ENCODE measurements at regions not wholly inside any gene's neighbourhood (a gene's known extent, or its start where the extent isn't known, plus 50 kb on each side); places are given as distances from the start of the nearest gene placed in this dataset.

DNA sequence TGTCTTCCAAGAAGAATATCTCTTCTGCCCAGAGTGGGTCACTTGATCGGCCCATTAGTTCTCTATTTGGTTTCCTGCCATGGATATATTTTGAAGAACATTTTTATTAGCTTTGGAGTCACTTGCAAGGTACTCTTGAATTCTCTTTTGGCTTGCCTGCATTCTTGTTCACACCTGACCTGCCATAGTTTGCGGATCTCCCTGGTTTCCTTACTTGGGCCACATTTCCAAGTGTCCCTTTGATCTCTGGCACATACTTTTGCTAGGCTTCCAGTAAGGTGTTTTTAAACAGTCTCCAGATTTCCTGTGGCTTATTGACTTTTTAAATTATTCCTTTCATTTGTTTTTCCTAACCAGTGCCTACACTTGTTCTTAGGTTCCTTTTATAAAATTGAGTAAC lies 488.5 kb upstream of the MDFIC2 start:
- DNase-seq (ENCODE audit: low read depth), result no peak

DNA sequence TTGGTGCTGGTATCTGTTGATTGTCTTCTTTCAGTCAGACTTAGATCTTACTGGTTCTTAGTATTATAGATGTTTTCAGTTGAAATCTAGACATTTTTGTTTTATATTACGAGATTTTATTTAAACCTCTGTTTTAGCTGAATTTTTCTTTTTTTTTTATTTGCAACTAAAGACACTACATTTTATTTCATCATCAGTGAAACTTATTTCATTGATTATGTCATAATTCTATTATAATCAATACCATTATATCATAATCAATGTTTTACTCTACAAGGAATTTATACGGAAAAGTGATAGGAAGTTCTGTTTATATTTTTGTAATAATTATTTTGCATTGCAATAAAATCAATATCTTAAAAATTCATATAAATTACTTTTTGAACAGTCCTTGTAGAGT lies 477.4 kb upstream of the MDFIC2 start:
- no peak for DNase-seq (ENCODE audit: low read depth)

DNA sequence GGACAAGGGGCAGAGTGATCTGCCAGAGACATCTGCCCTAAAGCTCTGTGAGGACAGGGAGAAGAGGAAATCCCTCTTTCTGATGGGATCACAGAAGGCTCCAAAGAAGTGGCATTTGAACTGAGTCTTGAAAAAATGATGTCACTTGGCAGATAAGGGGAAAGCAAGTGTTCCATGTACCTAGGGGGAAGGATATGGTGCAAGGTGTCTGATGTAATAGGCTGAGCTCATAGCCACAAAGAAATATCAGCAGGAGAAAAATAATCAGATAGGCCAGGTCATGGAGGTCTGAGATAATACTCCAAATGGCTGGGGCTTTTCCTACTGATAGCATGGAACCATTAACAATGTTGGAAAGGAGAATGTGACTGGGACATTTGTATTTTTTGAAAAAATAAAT lies 468.4 kb upstream of the MDFIC2 start:
- no peak for DNase-seq (ENCODE audit: low read depth)

DNA sequence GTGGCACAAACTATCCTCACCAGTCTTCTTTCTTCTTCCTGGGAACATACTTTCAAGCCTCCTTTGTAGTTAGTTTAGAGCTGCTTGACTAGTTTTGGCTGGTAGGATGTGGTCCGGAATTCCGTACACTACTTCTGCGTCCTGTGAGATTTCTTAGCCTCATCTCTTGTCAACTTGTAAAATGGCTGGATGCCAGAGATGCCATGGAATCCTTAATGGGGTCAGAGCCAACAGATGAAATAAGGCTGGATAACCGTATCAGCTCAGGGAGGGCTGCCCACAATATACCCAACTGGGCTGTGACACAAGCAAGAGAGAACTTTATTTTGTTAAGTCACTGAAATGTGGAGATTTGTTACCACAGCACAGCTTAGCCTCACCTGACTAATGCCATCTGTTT lies 466.9 kb upstream of the MDFIC2 start:
- no peak for DNase-seq (ENCODE audit: low read depth)

DNA sequence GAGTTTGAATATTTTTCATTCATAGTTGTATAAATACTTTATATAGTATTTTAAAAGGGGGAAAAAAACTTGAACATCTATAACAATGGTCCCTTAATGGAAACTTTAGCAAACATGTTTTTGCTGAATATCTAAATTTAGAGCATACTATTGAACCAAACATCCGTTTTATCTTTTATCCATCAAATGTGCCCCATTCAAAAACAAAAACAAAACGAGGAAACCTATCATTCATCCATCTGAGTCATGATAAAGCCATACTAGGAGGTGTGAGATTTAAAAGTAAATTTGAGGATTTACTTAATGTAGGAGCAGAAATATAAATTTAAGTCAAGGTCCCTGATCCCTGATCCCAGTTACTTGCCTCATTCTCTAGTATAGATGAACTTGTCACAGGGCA lies 463.6 kb upstream of the MDFIC2 start:
- DNase-seq (ENCODE audit: low read depth), result no peak

DNA sequence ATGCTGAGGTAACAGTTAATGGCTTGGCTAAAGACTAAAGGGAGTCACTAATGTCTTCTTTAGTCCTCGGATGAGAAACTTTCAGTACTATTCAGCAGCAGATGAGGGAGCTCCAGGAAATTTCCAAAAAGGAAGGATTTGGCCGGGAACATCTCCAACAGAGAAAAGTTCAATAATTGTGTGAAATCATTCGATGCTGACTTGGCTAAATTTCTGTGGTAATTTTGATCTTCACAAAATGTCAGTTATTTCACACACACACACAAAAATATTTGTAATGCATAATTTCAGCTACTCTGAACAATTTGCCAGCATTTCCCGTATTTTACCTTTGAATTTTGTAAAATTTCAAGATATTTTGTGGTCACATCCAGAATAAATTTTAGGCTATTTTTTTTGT lies 462.8 kb upstream of the MDFIC2 start:
- DNase-seq (ENCODE audit: low read depth), result no peak

DNA sequence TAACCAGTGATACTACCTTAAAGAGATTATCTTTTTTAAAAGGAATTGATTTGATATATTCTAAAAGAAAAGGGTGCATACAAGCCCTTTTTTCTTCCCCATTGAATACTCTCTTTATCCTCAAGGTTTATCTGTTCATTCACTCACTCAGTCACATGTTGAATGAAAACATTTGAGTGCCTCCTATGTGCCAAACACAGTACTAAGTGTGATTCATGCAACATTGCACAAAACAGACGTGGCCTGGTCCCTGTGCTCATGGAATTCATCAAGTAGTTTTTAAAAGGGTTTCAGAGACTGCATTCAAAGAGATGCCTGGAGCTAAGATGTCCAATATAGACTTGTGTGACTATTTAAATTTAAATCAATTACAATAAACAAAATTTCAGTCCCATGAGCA lies 462.2 kb upstream of the MDFIC2 start:
- no peak for DNase-seq (ENCODE audit: low read depth)

DNA sequence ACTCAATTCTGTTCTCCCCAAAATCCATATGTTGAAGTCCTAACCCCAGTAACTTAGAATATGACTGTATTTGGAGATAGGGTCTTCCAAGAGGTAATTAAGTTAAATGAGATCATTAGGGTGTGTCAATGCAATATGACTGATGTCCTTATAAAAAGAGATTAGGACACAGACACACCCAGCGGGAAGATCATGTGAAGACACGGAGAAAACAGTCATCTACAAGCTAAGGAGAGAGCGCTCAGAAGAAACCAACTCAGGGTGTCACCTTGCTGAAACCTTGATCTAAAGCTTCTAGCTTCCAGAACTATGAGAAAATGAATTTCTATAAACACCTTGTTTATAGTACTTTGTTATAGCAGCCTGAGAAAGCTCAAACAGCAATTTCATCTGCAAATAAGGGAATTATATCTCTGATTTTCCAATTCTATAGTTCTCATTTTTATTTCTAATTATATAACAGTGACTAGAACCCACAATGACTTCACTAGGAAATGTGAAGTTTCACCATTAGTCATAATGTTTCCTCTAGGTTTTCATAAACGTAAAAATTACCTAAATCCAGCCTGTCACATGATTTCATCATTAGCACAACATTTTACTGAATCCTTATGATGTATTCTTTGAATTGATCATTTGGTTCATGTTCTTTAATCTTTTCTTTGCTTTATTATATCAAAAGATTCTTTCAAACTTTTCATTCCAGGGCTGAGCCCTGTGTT lies 459.1 kb upstream of the MDFIC2 start:
- no peak for DNase-seq (ENCODE audit: low read depth)

DNA sequence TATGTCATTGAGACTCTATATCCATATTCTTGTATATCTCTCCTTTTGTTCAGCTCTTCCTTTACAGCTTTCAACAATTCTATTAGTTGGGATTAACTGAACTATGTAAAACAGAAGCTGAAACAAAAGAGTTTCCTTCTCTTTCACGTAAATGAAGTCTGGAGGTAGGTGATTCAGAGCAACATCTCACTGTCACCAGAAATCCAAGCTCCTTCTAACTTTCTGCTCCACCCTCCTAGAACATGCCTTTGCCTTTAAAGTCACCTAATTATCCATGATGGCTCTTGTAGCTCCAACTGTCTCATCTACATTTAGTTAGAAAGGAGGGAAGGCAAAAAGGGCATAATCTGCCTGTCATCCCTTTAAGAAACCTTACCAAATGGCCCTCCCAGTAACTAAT lies 458.2 kb upstream of the MDFIC2 start:
- DNase-seq (ENCODE audit: low read depth), result no peak

DNA sequence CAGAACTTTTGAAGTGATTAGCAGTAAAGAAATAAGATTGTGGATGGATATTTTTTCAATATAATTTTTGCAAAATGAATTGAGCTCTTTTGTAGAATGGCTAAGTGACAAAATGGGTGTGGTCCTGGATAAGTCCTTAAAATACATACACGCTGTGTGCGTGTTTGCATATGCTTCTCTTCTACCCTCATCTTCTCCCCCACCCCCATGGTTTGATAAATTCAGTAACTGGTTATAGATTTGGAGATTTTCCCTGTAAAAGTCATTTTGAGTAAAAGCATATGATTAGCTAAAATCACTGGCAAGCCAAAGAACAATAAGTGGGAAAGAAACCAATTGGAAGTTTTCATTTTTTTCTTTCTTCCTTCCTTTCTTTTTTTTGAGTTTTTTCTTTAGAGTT lies 453.9 kb upstream of the MDFIC2 start:
- no peak for DNase-seq (ENCODE audit: low read depth)

DNA sequence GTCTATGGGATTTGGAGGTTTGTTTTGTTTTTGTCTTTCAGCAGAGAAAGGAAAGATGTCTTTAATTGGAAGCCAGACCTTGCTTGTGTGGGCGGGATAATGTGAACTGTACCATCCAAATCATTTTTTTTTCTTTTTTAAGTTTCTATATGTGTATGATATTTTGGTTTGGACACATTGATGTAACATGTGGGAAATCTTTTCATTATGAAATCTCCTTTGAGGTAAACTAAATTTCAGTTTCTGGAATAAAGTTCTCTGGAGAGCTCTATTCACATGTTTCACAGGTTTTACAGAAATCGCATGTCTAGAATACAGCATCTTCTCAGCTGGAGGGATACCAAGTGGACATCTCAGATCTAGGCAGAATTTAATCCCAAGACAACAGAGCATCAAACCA lies 451.5 kb upstream of the MDFIC2 start:
- no peak for DNase-seq (ENCODE audit: low read depth)

DNA sequence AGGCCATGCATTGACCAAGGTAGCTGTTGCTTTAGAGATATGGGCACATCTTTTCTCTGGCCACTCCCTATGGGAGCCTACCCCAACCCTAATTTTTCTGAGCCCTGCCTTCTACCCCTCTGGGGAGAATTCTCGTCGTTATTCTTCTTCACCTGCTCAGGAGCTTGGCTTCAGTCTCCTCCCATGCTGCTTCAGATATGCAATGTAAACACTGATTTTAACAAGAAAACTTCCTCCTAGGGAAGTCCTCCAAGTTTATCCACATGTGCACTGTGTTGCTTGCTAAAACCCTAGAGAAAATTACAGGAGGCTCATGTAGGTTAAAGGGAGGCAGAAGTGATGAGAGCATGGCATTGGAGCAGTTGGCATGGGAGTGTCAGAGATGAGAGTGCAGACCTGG lies 445.2 kb upstream of the MDFIC2 start:
- DNase-seq (ENCODE audit: low read depth), result no peak

DNA sequence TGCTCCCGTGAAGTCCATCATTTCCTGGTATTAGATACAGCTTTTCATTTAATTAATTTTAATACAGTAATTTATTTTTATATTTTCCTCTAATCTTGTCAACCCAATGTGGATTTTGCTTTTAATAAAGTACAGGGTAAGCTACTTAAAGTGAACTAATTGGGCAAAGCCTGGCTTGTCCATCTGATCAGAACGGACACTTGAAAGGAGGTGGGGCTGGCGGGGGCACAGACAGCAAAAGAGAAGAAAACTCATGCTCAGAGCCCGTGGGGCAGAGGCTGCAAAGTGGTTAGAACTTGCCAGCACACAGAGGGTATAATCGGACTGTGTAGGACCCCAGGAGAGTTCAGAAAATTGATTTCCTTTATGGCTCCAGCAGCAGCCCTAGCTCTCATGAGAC lies 443.1 kb upstream of the MDFIC2 start:
- no peak for DNase-seq (ENCODE audit: low read depth)

DNA sequence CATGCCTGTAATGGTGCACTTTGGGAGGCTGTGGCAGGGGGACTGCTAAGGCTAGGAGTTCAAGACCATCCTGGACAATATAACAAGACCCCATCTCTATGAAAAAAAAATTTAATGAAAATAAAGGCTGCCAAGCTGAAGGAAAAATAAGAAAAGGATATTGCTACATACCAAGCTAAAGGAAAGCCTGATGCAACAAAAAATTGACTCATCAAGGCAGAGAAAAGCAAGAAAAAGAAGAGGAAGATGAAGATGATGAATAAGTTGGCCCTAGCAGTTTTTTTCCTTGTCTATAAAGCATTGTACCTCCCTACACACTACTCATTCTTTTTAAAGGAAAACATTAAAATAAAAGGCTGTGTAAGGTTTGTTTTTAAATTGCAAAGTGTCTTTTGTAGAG lies 441.9 kb upstream of the MDFIC2 start:
- DNase-seq (ENCODE audit: low read depth), result no peak

DNA sequence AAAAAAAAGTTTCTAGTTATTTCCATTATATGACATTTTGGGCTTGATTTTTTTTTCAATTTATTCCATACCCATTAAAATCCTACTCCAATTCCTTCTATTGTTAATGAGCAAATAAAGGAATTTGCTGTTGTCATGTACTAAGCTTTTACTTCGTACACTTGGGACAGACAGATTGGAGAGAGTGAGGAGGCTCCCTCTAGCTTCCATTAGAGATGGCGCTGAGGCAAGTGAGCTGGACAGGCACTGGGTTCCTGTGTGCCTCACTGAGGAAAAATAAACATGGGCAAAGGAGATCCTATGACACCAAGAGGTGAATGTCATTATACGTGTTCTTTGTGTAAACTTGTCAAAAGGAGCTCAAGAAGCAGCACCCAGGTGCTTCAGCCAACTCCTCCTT lies 441.1 kb upstream of the MDFIC2 start:
- no peak for DNase-seq (ENCODE audit: low read depth)

DNA sequence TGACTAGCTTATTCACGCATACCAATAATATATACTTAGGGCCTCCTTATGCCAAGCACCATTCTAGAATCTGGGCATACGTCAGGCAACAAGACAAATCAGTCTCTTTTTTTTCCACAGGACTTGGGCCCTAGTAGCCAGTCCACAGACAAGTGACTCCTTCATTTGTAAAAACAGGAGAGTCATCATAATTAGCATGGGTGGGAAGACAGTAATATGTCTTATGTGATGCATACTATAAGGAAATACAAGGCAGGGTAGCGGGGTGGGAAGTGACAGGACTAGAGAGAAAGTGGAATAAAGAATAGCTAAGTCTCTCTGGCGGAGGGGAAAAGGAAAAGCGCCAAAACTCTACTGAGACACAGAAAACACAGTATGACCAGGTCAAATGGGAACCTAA lies 439.6 kb upstream of the MDFIC2 start:
- no peak for DNase-seq (ENCODE audit: low read depth)

DNA sequence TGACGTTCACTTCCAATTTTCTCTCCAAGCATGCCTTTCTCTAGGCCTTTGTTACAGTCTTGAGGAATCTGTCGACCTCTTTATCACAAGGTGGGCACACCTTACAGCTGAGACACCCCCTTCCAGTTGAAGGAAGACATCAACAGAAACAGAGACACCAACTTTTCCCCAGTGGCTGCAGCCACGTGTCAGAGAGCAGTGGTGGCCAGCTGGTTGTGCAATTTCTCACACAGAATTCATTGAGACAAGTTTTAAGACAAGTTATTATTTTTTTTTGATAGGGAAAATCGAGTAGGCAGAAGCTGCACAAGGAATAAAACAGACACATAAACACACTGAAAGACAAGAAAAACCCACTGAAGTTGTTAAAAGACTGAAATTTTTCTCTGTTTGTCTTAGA lies 436.7 kb upstream of the MDFIC2 start:
- DNase-seq (ENCODE audit: low read depth), result no peak

DNA sequence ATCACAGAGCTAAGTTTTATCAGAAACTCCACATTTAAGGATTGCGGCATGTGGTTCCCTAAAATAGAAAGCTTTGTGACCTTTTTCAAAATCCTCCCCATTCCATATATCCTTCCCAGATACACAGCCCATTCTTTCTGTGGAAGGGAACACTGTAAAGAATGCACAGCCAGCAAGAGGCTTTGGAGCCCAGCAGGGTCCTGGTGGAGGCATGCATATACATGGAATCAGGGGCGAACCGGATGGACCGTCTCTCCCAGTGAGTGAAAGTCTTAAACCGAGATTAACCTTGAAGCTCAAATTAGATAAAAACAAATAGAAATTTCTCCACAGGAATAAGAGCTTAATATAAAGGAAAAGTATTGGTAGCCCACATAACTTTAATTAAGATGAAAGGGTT lies 436.2 kb upstream of the MDFIC2 start:
- no peak for DNase-seq (ENCODE audit: low read depth)

DNA sequence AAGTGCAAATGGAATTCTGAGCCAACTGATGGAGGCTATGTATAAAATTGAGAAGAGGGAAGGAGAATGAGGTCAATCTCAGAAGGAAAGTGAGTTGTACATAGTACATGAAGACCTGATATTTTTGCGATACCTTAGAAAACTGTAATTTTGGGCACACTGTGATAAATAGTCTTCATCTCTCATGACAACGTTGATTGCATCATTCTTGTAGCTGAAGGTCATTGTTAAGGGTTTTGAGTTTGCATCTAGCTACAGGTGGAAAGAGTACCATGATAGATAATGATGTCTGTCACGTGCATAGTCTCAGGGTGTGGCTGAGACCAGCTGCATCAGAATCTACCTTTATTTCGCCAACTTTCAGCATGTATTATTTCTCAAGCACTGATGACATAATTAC lies 435.4 kb upstream of the MDFIC2 start:
- no peak for DNase-seq (ENCODE audit: low read depth)

DNA sequence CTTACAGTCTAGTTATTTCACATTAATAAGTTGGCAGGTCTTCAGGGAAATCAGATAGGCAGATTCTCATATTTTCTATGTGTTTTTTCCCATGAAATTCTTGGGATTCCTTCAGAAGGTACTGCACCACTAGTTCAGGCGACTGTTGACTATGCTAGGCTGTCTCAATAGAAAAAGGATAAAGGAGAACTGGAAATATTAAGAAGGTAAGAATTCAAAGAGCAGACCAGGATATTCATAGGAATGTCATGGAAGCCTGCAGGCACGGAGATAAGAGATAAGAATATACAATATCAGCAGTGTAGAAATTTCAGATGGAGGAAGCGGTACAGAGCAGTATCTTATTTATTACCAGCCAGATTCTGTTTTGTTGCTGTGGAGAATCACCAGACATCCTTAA lies 432.1 kb upstream of the MDFIC2 start:
- no peak for DNase-seq (ENCODE audit: low read depth)

DNA sequence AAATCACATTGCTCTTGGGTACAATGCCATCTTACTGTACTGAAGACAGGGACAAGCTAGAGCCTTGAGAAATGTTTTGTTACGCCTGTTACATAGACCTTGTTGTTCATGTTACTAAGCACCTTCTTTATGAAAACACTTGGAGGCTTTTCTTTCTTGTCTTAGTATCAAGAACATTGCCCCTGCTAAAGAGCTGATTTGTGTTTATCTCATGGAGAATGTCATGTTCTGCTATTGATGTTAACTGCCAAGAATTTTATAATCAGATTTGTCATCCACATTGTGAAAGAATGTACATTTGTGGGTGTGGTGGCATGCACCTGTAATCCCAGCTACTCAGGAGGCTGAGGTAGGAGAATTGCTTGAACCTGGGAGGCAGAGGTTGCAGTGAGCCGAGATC lies 431.3 kb upstream of the MDFIC2 start:
- no peak for DNase-seq (ENCODE audit: low read depth)

DNA sequence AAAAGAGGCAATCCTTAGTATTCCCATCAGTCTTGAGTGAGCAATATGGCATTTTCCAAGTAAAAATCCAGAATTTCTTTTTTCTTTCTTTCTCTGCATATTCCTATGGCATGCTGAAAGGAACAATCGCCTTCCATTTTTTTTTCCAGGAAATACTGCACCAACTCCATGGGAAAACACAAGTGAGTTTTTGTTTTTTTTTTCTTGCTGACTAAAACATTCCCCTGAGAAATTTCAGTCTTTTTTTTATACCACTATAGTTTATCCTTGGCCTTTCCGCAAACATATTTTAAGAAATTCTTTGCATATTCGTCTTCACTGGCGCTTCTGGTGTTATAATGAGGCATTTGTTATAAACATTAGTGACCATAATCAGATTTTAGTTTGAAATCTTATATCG lies 429.6 kb upstream of the MDFIC2 start:
- DNase-seq (ENCODE audit: low read depth), result no peak

DNA sequence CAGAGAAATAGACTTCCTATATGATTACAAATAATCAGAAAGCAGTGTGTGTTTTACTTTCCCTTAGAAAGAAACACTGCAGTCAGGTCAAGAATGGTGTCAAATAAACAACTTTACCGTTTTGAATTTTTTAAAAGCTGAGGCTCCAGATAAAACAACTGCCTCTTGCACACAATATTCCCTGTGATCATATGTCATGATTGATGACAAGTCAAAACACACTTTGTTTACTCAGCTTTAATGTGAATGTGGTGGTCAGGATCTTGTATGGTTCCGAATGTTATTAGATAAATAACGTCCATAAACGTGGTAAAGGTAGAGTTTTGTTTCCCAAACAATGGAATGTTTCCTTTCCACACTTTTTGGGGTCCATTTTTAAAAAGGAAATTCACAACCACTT lies 428.4 kb upstream of the MDFIC2 start:
- DNase-seq (ENCODE audit: low read depth), result no peak

DNA sequence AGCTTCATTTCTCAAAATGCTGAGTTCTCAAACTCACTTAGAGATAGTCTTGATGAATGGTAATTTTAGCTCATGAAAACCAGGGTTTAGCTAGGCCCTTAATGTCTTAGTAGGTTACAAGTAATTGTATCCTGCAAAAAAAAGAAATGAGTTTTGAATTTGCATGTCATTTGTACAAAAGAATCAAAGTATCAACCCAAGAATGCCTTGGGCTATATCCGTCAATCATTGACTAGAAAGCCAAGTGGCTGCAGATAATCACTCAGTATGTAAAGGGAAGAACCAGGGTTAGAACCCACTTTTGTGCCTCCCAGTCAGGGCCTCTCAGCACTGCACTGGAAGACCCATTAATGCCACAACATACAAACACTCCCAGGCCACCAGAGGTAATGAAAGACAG lies 427.6 kb upstream of the MDFIC2 start:
- no peak for DNase-seq (ENCODE audit: low read depth)

DNA sequence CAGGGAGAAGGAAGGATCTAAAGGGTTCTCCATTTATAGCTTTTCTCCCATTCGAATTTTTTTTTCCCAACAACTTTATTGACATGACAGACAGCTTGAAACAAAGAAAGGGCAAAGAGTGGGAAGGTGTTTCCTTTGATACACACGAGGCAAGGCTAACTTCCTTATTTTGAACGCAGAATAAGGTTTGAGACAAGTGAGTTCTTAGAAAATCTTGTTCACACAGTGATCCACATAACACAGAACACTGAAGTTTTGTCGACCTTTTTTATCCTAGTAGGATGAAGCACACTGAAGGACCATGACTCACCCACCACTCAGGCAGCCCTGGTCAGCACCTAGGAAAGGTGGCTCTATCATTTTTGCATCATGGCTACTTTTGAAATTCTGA lies 425.8 kb upstream of the MDFIC2 start:
- DNase-seq (ENCODE audit: low read depth), result no peak

Measured in fibroblast of the conjunctiva (primary cell).